GM21367 (cell line): ENCODE measurements at regions not wholly inside any gene's neighbourhood (a gene's known extent, or its start where the extent isn't known, plus 50 kb on each side); places are given as distances from the start of the nearest gene placed in this dataset.

Experiments used
- ATAC-seq: cut with Tn5 transposase; IDR thresholded peaks from one replicate; pipeline ENCODE4 v1.9.1; 2021; ENCODE audit not compliant: unreplicated experiment

DNA sequence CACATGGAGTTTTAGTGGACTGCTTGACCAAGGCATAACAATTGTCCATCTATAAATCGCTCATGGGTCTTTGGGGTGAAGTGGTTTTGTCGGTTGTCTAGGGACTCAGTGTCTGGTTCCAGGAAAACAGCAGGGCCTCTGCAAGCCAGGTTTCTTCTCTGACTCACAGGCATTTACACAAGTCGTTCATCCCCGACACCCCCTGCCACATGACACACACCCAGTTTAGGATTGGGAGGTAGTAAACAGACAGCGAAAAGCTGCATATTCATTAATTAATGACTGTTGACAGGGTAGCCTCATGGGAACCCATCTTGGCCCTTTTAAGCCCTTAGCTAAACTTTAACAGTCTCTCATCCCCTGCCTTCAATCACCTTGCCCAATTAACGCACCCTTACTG lies 194.8 kb upstream of the ACVR2A start:
- no peak for ATAC-seq

DNA sequence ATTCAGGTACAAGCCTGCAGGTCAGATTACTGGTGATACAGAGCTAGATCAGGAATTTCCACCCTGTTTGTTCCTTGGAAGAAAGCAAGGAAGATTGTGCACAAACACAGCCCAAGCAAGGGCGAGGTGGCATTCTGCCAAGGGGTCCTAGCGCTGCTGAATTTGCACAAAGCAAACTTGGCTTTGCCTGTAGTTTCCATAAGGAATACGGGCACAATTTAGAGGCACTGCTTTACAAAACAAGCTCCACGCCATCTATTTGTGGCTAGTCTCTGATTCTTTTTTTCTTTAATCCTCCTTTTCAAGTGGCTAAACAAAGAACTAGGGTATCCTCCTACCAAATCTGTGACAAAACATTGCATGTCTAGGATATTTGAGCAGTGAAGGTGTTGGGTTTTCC lies 195.5 kb upstream of the ACVR2A start:
- no peak for ATAC-seq

DNA sequence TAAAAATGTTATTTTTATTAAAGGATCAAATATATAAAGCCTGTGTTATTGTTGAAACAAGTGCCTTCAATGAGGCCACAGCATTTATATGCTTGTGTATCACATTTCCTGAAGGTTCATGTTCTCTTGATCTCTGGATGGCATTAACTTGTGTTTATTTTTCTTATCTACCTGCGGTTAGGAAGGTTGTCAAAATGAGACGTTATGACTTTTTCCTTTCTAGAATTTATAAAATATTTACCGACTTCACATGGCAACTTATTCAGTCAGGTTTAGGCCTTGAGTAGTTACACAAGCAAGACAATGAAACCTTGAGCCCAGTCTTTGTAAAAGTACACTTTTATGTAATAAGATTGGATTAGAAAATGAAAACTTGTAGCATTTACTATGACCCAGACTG lies 196.4 kb upstream of the ACVR2A start:
- ATAC-seq, result no peak

DNA sequence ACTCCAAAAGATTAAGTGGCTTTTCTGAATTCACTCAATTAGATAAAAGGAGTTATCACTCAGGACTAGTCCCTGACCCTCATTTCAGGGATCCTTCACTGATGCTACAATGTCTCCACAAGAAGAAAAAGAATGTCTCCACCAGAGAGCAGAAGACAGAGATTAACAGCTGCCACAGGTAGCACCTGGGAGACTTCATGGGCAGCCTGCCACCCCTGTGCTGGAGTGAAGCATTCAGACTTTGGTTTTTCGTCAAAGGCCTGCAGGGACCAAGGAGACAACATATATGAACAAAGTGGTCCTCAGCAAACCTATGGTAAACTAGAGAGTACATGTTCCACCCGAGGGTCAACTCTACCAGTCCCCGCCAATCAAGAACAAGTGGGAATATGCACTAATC lies 197.0 kb upstream of the ACVR2A start:
- no peak for ATAC-seq

DNA sequence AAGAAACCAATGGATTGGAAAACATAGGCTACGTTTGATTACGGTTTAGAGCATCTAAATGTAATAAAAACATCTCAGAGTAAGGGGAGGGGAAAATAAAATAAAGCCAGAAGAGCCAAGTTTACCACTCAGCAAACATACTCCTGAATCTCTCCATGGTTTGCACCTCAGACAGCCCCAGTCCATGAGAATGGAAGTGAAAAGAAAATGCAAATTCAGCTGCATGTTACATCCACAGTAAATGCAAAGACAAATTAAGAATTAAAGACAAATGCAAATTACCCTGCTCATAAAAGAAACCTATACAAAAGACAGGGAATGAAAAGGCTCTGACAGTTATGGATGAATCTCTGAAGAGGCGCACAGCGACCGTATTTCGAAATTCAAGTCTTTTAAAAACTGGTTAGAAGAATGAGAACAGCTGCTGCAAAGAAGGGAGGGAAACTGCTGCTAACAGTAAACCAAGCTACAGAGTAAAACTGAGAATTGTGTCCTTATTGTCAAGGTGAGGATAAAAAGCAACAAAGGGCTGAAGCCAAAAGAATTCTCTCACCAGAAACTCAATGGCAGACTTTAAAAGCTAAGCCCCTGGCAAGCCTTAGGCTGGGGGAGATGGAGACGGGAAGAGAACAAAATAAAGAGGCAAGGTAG lies 197.9 kb upstream of the ACVR2A start:
- ATAC-seq, result no peak

DNA sequence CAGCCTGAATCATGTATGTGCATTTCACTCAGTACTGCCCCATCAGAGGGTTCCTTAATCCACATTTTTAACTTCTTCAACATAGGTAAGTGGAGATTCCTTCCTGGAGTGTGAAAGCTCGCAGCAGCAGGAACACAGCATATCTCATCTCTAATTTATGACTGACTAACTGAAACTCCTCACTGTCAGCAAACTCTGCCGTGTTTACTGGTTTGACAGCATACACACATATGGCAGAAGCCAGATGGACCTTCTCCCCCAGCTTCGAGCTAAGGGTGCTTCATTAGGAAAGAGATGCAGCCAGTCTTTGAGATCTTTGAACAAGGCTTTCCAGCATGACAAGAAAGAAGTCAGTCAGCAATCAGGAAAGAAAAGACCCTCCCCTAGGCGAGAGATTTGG lies 200.3 kb upstream of the ACVR2A start:
- no peak for ATAC-seq

DNA sequence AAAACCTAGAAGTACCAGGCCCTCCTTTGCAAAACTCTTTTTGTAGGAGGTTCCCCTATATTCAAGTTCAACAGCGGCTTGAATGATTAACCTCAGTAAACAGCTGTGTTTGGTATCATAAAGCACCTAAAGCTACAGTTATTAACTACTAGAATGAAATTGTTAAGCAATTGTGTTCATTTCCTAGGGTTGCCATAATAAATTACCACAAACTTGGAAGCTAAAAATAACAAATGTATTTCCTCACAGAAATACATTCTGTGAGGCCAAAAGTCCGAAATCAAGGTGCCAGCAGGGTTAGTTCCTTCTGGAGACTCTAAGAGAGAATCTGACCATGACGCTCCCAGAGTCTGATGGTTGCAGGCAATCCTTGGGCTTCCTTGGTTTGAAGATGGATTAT lies 202.1 kb upstream of the ACVR2A start:
- no peak for ATAC-seq

DNA sequence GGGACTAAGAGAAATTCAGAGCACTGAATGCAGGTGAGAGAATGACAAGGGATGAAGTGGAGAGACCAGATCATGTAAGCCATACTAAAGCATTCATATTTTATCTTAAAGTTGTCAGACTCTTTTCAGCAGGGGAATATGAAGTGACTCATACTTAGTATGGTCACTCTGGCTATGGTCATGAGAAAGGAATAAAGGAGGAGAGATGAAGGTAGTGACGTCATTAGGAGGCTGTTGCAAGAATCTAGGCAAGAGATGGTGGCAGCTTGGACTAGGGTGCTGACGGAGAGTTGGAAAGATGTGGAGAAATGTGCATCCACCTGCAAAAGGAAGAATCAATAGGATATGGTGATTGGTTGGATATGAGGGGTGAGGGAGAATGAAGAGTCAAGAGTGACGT lies 203.2 kb upstream of the ACVR2A start:
- ATAC-seq, result no peak

DNA sequence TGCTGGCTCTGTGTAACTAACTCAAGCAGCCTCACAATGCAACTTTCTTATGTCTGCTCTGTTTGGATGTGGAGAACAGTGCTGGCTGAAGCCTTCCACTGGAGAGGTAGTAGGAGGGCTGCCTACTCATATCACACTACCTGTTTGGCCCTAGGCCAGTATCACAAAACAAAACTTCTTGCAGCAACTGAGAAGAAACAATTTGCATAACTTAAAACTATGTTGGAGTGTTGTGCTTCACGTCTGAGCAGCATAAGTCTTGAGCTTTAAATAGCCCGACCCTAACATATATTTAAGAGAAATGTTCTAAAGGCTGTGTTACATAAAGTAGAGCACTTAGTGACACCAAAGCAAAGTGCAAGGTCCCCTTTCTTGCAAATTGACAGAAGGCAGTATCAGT lies 204.9 kb upstream of the ACVR2A start:
- peak; percentile 79 for ATAC-seq

DNA sequence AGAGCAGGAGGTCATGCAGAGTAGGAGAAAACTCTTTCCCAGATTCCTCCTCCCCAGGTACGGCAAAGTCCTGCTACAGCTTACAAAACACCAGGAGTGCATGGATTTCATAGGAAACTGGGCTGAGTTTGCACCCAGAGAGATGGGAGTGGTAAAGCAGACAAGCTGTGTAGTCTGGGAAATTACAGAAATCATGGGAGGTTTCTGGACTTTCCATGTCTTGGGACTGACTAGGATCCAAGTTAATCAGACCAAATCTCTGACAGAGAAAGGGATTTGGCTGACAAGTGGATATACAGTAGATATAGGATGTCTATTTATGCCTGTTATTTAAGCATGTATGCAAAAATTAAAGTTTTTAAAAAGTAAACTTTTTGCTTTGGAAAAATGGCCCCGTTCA lies 205.4 kb upstream of the ACVR2A start:
- ATAC-seq, result no peak

DNA sequence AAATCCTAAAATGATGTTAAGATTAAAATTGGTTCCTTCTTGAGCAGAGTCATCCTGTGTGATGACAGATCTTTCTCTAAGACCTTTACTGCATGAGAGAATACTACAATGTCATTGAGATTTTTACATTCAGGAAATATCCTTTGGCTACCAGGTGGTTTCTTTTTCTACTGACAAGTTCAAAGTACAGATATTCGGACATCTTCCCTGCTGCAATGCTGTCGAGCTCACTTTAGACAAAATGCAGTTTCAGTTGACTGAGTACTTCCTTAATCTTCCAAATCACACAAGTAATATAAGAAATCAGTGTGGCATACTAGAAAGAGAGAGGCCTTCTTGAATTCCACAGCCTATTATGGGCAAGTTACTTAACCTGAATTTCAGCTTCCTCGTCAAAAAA lies 207.9 kb upstream of the ACVR2A start:
- ATAC-seq, result no peak

DNA sequence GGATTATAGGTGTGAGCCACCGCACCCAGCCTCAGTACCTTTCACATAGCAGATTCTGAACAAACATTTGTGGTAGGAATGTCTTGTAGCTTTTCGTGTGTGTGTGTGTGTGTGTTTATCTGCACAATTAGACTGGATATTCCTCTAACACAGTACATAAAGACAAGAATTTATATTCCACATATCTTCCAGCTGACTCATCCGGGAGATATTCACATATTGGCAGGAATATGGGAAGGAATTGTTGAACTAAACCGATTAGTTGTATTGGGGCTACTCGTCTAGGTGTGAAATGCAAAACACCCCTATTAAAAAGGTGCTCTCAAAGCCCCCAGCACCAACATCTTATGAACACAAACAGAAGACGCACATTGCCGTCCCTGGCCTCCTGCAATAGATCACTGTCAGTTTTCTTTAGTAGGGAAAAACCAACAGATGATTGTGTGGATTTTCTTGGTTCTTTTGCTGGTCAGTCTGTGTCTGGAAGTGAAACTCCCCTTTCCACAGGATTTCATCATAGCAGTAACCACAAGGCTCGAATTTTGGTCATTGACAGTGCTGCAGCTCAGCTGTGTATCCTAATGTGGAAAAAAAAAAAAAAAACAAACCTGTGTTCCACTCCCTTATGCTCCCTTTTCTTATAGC lies 208.5 kb upstream of the ACVR2A start:
- no peak for ATAC-seq

DNA sequence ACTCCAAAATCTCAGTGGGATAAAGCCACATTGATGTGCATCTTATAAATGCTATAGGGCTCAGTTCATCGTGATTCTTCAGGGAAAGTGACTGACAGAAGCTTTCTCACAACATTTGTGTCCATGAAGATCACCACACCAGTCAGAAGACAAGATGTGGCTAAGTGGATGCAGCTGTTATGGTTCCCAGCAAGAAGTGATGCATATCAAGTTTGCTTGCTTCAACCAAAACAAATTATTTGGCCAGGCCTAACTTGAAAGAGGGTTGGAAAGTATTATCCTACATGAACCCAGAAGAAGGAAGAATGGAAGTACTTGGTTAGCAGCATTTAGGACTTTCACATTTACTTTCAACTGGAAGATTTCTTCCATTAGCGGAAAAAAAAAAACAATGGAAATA lies 210.0 kb upstream of the ACVR2A start:
- ATAC-seq, result no peak

DNA sequence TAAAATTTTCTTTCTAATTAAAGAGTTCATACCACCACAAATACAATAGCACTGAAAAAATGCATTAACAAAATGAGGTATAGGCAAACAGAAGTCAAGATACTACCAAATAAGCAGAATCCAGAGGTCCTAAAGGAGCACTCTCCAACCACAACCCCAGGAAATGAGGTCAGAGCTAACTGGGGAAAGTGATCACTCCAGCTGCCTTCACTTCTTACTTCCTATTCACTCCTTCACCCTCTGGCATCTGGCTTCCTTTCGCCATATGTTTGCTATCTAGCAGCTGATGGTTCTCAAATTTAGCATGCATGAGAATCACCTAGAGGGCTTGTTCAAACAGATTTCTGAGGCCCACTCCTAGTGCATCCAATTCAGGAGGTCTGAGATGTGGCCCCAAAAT lies 212.6 kb upstream of the ACVR2A start:
- no peak for ATAC-seq

DNA sequence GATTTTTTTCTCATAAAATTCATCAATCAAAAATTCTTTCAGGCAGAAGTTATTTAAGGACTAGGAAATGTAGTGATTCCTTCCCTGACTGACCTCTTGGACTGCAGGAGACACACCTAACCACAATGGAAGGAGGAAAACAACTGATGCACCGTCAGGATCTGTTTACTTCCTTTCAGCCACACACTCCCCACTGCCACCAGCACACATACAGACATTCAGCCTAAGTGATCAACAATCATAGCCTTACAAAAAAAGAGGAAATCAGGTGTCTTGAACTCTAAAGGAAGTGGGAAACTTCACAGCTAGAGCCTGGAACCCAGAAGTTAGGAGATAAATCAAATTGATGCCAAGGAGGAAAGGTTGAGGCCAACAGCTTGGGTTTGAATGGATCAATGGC lies 213.5 kb upstream of the ACVR2A start:
- no peak for ATAC-seq

DNA sequence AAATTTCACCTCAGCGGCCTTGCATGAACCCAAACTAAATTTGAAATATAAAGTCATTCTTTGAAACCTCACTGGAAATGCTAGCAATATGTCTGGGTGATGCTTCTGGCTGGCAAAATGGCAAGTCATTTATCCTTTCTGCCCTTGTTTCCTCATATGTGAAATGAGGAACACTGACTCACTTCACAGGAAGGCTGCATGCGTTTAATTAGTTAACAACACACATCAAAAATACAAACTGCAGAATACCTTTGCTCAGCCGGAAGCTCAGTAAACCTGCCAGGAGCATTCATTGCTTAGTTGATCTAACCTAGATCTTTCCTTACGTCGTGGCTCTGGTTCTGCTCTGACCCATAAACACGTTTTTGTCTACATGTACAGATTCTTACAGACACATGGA lies 214.2 kb upstream of the ACVR2A start:
- no peak for ATAC-seq

DNA sequence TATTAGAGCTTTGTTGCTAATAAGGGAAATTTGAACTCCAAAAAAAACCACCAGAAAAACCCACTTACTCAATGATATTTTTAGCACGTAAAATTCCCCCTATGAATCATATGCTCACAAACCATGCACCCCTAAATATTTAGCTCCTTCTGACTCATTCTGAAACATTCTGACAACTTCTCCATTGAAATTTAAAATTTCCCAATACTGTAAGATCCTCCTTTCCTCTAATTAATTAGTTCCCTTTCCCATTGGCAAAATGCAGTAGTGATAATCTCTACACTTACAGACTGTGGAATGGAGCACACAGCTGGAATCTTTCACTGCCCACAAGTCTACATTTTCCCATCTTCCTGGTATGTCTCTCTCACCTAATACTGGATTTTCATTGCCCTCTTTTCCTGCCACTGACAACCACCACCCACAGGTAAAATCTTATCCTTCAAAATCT lies 215.8 kb upstream of the ACVR2A start:
- ATAC-seq, result peak; percentile 36

DNA sequence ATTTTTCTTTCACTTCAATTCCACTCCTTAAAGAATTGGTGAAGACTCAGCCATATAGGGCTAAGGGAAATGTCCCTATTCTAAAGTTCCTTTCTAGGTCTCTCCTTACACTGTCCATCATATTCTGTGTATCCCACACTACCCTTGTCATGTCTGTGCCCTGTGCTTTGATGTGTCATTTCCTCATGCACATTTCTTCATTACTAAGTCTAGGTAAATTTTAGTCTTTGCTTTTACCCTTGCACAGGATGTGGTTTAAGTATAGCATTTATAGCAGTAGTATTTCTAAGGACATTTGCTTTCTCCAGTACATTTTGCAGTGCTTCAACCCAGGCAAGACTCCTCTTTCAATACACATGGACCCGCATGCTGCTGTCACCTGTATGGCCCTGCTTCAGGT lies 221.5 kb upstream of the ACVR2A start:
- peak; percentile 92 for ATAC-seq

DNA sequence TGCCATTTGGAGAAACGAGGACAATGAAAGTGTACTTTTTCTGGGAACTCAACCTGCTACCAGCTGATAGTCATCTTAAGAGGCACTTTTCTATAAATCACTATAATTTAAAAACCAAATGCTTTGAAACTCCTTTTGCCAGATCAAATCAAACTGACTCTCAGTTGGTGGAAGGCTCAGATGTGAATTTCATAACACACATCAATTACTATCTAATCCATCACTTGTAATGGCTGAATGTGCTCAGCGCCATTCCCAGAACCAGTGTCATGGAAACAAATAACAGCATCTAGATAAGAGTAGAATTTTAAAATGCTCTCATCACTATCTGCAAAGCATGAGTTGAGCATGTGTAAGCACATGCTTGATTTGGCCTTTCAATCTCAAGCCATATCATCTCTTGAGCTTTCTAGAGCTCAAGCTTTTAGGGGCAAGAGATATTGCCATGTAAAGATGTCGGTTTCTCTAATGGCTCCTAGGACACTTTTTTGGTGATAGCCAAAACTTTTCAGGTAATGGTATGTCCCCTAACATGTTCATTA lies 223.1 kb upstream of the ACVR2A start:
- no peak for ATAC-seq

DNA sequence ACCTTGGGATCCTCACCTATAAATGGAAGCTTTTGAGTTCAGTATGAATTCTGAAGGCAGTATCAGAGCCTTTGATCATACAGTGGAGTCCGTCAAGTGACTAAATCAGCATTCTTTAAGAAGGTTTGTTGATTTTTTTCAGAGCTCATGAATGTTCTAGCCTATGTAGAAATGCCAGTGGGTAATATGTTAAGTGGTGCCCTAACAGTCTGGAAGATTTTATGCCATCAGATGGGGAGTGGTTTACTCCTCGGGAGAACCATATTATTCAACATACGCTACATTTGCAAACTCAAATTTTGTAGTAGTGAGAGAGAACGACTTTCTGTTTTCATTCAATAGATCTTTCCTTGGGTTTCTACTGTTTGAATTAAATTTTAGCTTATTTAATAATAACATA lies 225.0 kb upstream of the ACVR2A start:
- no peak for ATAC-seq

DNA sequence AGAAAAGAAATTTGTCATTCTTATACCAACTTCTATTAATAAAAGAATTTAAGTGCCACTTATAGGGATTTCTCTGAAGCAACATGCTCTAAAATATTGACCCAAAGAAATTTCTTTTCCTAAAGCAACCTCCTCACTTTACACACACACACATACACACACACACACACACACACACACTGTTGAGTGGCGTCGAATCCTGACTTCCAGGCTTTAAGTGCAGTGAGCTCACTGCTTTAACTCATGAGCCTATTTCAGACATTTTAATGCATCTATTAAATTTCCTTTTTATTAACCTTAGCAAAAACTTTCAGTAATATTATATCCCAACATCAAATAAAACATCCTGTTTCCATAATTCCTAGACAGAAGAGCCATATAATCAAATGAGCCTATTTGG lies 229.1 kb upstream of the ACVR2A start:
- ATAC-seq, result no peak

DNA sequence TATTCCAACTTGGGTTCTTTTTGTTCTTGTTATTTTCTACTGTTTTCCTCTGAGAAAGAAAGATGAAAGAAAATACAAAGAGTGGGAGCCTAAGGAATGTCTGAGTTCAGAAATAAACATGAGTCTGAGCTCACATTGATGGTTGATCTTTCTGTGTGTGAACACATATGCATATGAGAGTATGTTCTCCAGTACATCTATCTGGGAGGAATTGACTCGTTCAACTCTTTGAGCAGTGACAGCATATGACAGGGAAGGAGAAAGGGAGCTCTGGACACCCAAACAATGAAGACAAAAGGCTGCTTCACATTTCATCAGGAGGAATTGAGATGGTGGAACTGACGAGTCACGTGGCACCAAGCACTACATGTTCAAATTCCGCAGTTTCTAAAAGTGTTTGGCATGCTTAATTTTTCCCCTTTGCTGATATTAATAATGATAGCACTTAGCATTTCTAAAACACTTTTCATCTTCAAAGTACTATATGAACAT lies 229.8 kb upstream of the ACVR2A start:
- ATAC-seq, result no peak

DNA sequence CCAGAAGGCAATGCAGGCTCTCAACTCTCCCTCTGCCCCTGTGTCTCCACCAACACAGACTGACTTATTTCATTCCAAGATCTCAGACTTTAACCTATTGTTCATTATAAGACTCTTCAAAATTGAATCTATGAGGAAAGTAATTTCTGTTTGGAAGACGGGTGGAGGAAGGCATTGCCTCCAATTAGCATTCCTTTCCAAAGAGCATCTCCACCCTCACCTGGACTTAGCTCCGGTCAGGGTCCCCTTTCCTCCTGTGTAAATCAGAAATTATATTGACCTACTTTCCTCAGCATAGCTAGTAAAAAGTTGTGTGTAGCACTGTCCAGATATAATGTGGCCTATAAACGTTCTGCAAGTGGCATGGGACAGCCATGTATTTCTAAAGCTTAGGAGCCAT lies 230.4 kb upstream of the ACVR2A start:
- no peak for ATAC-seq
